ENCODE measurements at regions not wholly inside any gene's neighbourhood (a gene's known extent, or its start where the extent isn't known, plus 50 kb on each side); places are given as distances from the start of the nearest gene placed in this dataset.
"Not testable (repeated sequence)": the region's sequence is repeated elsewhere in the genome, so short reads cannot be mapped to it uniquely, and the experiment has no call there.

DNA sequence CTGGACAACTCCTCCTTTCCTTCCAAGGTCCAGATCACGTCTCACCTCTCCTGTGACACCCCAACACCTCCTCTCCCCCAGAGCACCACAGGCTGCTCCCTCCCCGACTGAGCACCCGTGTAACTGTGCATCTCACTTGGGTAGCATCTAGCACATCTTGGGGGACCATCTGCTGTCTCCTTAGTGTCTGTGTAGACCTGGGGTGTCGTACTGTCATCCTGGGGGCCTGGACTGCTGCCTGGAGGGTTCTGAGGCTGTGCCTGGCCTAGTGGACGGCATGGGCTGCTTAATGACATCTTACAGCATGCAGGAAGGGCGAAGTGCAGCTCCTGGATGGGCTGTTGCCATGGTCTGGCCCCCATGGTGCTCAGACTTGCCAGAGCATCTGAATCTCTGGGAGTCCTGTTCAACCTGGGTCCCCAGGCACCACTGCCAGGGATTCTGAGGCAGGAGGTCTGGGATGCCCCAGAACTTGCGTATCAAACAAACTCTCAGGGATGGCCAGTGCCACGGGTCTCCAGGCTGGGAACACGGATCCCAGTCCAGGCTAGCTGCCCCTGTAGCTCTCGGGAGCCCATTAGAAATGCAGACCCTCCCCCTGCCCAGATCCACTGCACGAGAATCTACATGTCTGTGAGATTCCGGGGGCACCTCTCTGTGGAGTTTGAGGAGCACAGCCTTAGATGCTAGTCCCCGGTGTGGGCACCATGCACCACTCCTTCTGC lies 194.4 kb upstream of the ZNF469 start:
- TF ChIP-seq, protein P1, sequence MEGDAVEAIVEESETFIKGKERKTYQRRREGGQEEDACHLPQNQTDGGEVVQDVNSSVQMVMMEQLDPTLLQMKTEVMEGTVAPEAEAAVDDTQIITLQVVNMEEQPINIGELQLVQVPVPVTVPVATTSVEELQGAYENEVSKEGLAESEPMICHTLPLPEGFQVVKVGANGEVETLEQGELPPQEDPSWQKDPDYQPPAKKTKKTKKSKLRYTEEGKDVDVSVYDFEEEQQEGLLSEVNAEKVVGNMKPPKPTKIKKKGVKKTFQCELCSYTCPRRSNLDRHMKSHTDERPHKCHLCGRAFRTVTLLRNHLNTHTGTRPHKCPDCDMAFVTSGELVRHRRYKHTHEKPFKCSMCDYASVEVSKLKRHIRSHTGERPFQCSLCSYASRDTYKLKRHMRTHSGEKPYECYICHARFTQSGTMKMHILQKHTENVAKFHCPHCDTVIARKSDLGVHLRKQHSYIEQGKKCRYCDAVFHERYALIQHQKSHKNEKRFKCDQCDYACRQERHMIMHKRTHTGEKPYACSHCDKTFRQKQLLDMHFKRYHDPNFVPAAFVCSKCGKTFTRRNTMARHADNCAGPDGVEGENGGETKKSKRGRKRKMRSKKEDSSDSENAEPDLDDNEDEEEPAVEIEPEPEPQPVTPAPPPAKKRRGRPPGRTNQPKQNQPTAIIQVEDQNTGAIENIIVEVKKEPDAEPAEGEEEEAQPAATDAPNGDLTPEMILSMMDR (IDR thresholded peaks at IDR 0.05; ENCODE audit: low read depth, low read length): not testable (repeated sequence)
- not testable (repeated sequence) for TF ChIP-seq EZH2phosphoT487 (IDR thresholded peaks at IDR 0.05; ENCODE audit: low read depth)
